ENCODE measurements at regions not wholly inside any gene's neighbourhood (a gene's known extent, or its start where the extent isn't known, plus 50 kb on each side); places are given as distances from the start of the nearest gene placed in this dataset.

GRCh38 chr3:70738291-70738681, 425.8 kb upstream of the MDFIC2 start:
- ChIA-PET CTCF (ENCODE audit: low intra/inter-chr PET ratio) (no interaction called here), POLR2A (no interaction called here)
- H3K27ac ChIP-seq (ENCODE audit: extremely low read depth, low read depth, low read length): no peak overlapping the region
- H3K4me2 ChIP-seq (ENCODE audit: insufficient read depth, low read length): no peak overlapping the region
- DNase-seq (ENCODE audit: extremely low read depth in 1 of 4, low spot score in 3 of 4): no peak
- no TSS peak for BruUV-seq (replicated peaks)
- no peaks in the 10 kb centered on the region for H3K27me3 ChIP-seq (ENCODE audit: control insufficient read depth in 2 of 2, insufficient read depth in 2 of 2, low read length in 2 of 2)
- WGBS (ENCODE audit: insufficient coverage, low coverage, missing lambda C conversion rate): 0% methylated on average over 4 of the region's 4 CpGs
- no peak overlapping the region for H3K9ac ChIP-seq (ENCODE audit: insufficient read depth in 1 of 2, low read depth in 2 of 2, low read length in 2 of 2)
- in situ Hi-C loops (cut with MboI): no loop called here
- no peak overlapping the region for H2AFZ ChIP-seq (ENCODE audit: low read depth, low read length)
- H4K20me1 ChIP-seq (replicated peaks; ENCODE audit: control insufficient read depth, insufficient read depth, low read length): no peaks in the 10 kb centered on the region
- no peak for ATAC-seq
- H3K4me3 ChIP-seq: no peak overlapping the region
- H3K36me3 ChIP-seq (ENCODE audit: control insufficient read depth, insufficient read depth, low read length): no peaks in the 10 kb centered on the region
- H3K9me3 ChIP-seq (replicated peaks; ENCODE audit: control insufficient read depth, insufficient read depth, low read depth, low read length): no peaks in the 10 kb centered on the region
- FAIRE-seq: no peak
- H3K4me1 ChIP-seq (replicated peaks in 1 of 2; ENCODE audit: control insufficient read depth in 2 of 2, insufficient read depth in 2 of 2, low read length in 2 of 2): no peaks in the 10 kb centered on the region
- no peaks in the 10 kb centered on the region for H3K9me1 ChIP-seq (ENCODE audit: control insufficient read depth, insufficient read depth, low read length)
- intact Hi-C loops (cut with micrococcal nuclease): no loop called here
- H3K79me2 ChIP-seq (ENCODE audit: control insufficient read depth, insufficient read depth, low read length): no peaks in the 10 kb centered on the region
- no peak for TF ChIP-seq ZNF512 (tag; IDR thresholded peaks at IDR 0.05)
- 0 out of 2 replicates have a peak, but pooled peaks have one; percentile 19 for TF ChIP-seq ZBTB40 (IDR thresholded peaks at IDR 0.05)
- no peak for TF ChIP-seq ZBTB40 (CRISPR knock-in tag; IDR thresholded peaks at IDR 0.05)
- TF ChIP-seq HNRNPK (IDR thresholded peaks at IDR 0.05; ENCODE audit: low read depth, low read length, poor library complexity, severe bottlenecking): no peak
- TF ChIP-seq ZNF408 (CRISPR knock-in tag; IDR thresholded peaks at IDR 0.05; ENCODE audit: low read depth): no peak
- no peak for TF ChIP-seq ZBTB26 (CRISPR knock-in tag; IDR thresholded peaks at IDR 0.05)
- no peak for TF ChIP-seq ZNF311 (CRISPR knock-in tag; IDR thresholded peaks at IDR 0.05)
